ENCODE measurements at regions not wholly inside any gene's neighbourhood (a gene's known extent, or its start where the extent isn't known, plus 50 kb on each side); places are given as distances from the start of the nearest gene placed in this dataset.

DNA sequence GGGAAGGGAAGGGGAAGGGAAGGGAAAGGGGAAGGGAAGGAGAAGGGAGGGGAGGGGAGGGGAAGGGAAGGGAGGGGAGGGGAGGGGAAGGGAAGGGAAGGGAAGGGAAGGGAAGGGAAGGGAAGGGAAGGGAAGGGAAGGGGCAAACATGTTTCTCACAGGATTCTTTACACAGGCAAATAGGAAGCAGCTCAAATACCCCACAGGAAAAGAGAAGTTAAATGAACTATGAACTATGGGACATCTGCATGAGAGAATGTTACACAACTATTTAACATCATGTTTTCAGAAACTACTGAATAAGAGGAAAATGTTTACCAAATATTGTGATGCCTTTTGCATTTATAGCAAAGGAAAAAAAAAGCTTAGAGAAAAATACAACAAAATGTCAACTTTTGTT, 125.4 kb upstream of the SLC30A5 start (continued):
- TF ChIP-seq EEA1 (CRISPR knock-in tag; IDR thresholded peaks at IDR 0.05; ENCODE audit: borderline replicate concordance) (no peak), TBX3 (IDR thresholded peaks at IDR 0.05; ENCODE audit: borderline replicate concordance) (no peak), ARHGAP35 (CRISPR knock-in tag; IDR thresholded peaks at IDR 0.05; ENCODE audit: borderline replicate concordance) (no peak), ZNF788 (CRISPR knock-in tag; IDR thresholded peaks at IDR 0.05; ENCODE audit: borderline replicate concordance) (no peak), ZNF256 (CRISPR knock-in tag; conservative IDR thresholded peaks at IDR 0.05) (no peak), PCBP2 (optimal IDR thresholded peaks at IDR 0.05; ENCODE audit: low read depth, low read length, poor library complexity, severe bottlenecking) (peak; percentile 93), YY1 (IDR thresholded peaks at IDR 0.05; ENCODE audit: insufficient read depth, insufficient replicate concordance, low read depth, low read length) (no peak), PCBP1 (IDR thresholded peaks at IDR 0.05; ENCODE audit: borderline replicate concordance, low read depth, low read length) (peak; percentile 99), CEBPB (IDR thresholded peaks at IDR 0.05; ENCODE audit: borderline replicate concordance, low read depth, low read length) (peak; percentile 13; the same call in 1 of the 2 replicates), NR3C1 (CRISPR knock-in tag; IDR thresholded peaks at IDR 0.05) (no peak), FIP1L1 (IDR thresholded peaks at IDR 0.05; ENCODE audit: borderline replicate concordance, insufficient read depth, low read depth, low read length) (no peak), ZSCAN25 (CRISPR knock-in tag; IDR thresholded peaks at IDR 0.05) (peak; percentile 67; the same call in 1 of the 2 replicates), ARID2 (CRISPR knock-in tag; IDR thresholded peaks at IDR 0.05; ENCODE audit: borderline replicate concordance) (no peak)
- TF ChIP-seq, protein P1, sequence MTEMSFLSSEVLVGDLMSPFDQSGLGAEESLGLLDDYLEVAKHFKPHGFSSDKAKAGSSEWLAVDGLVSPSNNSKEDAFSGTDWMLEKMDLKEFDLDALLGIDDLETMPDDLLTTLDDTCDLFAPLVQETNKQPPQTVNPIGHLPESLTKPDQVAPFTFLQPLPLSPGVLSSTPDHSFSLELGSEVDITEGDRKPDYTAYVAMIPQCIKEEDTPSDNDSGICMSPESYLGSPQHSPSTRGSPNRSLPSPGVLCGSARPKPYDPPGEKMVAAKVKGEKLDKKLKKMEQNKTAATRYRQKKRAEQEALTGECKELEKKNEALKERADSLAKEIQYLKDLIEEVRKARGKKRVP (CRISPR knock-in tag; IDR thresholded peaks at IDR 0.05), result no peak
- TF ChIP-seq, protein P2, sequence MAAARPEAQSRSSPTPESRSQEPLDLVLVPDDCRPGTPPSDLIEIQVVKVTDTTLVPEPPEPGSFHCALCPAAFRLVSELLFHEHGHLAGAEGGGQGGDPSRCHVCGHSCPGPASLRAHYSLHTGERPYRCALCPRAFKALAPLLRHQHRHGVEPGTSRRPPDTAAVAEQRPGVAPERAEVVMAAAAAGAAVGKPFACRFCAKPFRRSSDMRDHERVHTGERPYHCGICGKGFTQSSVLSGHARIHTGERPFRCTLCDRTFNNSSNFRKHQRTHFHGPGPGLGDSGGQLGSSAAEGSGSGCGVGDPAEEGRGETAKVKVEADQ (CRISPR knock-in tag; IDR thresholded peaks at IDR 0.05; ENCODE audit: borderline replicate concordance), result no peak
- TF ChIP-seq, protein P3, sequence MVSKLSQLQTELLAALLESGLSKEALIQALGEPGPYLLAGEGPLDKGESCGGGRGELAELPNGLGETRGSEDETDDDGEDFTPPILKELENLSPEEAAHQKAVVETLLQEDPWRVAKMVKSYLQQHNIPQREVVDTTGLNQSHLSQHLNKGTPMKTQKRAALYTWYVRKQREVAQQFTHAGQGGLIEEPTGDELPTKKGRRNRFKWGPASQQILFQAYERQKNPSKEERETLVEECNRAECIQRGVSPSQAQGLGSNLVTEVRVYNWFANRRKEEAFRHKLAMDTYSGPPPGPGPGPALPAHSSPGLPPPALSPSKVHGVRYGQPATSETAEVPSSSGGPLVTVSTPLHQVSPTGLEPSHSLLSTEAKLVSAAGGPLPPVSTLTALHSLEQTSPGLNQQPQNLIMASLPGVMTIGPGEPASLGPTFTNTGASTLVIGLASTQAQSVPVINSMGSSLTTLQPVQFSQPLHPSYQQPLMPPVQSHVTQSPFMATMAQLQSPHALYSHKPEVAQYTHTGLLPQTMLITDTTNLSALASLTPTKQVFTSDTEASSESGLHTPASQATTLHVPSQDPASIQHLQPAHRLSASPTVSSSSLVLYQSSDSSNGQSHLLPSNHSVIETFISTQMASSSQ (IDR thresholded peaks at IDR 0.05; ENCODE audit: low read depth), result no peak
- TF ChIP-seq, protein P3 (CRISPR knock-in tag; IDR thresholded peaks at IDR 0.05; ENCODE audit: borderline replicate concordance), result no peak
- TF ChIP-seq, protein P4, sequence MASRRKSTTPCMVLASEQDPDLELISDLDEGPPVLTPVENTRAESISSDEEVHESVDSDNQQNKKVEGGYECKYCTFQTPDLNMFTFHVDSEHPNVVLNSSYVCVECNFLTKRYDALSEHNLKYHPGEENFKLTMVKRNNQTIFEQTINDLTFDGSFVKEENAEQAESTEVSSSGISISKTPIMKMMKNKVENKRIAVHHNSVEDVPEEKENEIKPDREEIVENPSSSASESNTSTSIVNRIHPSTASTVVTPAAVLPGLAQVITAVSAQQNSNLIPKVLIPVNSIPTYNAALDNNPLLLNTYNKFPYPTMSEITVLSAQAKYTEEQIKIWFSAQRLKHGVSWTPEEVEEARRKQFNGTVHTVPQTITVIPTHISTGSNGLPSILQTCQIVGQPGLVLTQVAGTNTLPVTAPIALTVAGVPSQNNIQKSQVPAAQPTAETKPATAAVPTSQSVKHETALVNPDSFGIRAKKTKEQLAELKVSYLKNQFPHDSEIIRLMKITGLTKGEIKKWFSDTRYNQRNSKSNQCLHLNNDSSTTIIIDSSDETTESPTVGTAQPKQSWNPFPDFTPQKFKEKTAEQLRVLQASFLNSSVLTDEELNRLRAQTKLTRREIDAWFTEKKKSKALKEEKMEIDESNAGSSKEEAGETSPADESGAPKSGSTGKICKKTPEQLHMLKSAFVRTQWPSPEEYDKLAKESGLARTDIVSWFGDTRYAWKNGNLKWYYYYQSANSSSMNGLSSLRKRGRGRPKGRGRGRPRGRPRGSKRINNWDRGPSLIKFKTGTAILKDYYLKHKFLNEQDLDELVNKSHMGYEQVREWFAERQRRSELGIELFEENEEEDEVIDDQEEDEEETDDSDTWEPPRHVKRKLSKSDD (CRISPR knock-in tag; IDR thresholded peaks at IDR 0.05; ENCODE audit: low read depth), result no peak

All from HepG2 (cell line).